ENCODE measurements at regions not wholly inside any gene's neighbourhood (a gene's known extent, or its start where the extent isn't known, plus 50 kb on each side); places are given as distances from the start of the nearest gene placed in this dataset.

GRCh38 chr21:41579692-41580091 is 71.7 kb upstream of the TMPRSS2 start:
- no peak for DNase-seq (ENCODE audit: low read depth)
- no peak for TF ChIP-seq CTCF (IDR thresholded peaks at IDR 0.05; ENCODE audit: insufficient read depth, low read depth, low read length, missing control alignments)
- no peak overlapping the region for H3K4me3 ChIP-seq (ENCODE audit: low read depth, low read length)

GRCh38 chr21:41578716-41579115 is 70.8 kb upstream of the TMPRSS2 start:
- no peak overlapping the region for H3K4me3 ChIP-seq (ENCODE audit: low read depth, low read length)
- no peak for DNase-seq (ENCODE audit: low read depth)
- no peak for TF ChIP-seq CTCF (IDR thresholded peaks at IDR 0.05; ENCODE audit: insufficient read depth, low read depth, low read length, missing control alignments)

- H3K4me3 ChIP-seq (ENCODE audit: low read depth, low read length), result no peak overlapping the region
- no peak for TF ChIP-seq CTCF (IDR thresholded peaks at IDR 0.05; ENCODE audit: insufficient read depth, low read depth, low read length, missing control alignments)
- DNase-seq (ENCODE audit: low read depth), result no peak
Observed at GRCh38 chr21:41578083-41578482, 70.1 kb upstream of the TMPRSS2 start.

- TF ChIP-seq CTCF (IDR thresholded peaks at IDR 0.05; ENCODE audit: insufficient read depth, low read depth, low read length, missing control alignments), result no peak
- no peak for DNase-seq (ENCODE audit: low read depth)
- H3K4me3 ChIP-seq (ENCODE audit: low read depth, low read length), result no peak overlapping the region
Observed at GRCh38 chr21:41576013-41576615, 68.2 kb upstream of the TMPRSS2 start.

GRCh38 chr21:41573902-41574690 is 66.1 kb upstream of the TMPRSS2 start:
- TF ChIP-seq CTCF (IDR thresholded peaks at IDR 0.05; ENCODE audit: insufficient read depth, low read depth, low read length, missing control alignments), result no peak
- no peak for DNase-seq (ENCODE audit: low read depth)

GRCh38 chr21:41571938-41572510 is 64.1 kb upstream of the TMPRSS2 start:
- no peak overlapping the region for H3K4me3 ChIP-seq (ENCODE audit: low read depth, low read length)
- no peak for TF ChIP-seq CTCF (IDR thresholded peaks at IDR 0.05; ENCODE audit: insufficient read depth, low read depth, low read length, missing control alignments)
- DNase-seq (ENCODE audit: low read depth), result peak; percentile 13

More at GRCh38 chr21:41573902-41574690, 66.1 kb upstream of the TMPRSS2 start:
- H3K4me3 ChIP-seq (ENCODE audit: low read depth, low read length), result no peak overlapping the region

Data from GM12865 (cell line).